ENCODE measurements at regions not wholly inside any gene's neighbourhood (a gene's known extent, or its start where the extent isn't known, plus 50 kb on each side); places are given as distances from the start of the nearest gene placed in this dataset.

DNA sequence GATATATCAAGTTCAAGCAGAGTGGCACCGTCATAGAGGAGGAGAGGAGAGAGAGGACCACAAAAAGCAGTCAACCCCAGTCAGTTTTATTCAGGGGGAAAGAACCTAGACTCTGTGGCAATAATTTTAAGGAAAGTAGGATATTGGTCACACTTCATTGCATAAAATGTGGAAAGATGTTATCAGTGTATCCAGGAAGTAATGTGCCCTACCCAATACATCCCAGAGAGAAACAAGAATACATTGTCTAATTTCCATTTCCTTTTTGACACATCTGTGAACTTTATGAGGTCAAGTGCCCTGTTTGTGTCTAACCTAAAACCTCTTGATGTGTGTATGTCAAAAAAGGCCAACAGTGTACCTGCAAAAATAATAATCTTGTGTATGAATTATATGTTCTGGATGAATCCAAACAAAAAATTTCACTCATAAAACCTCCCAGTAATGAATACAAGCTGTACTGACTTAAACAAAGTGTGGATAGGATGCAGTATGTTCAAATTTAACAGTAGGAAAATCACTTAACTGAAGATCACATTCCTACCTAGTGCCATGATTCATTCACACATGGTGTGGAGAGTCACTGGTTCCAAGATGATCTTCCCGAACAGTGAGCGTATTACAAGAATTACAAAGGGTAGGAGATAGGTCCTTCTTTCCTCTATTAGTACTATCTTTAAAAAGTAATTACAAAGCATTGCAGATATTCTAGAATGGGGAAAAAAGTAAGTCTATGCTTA lies 712.1 kb upstream of the CXADR start:
- Histone ChIP-seq H4K20me1 (ENCODE audit: insufficient read depth, low read length) (no peaks in the 10 kb centered on the region), H3K4me3 (ENCODE audit: insufficient read depth, low read length) (no peak overlapping the region), H2AFZ (ENCODE audit: low read length) (no peak overlapping the region), H3K27ac (ENCODE audit: low read depth, low read length) (no peak overlapping the region), H3K27me3 (ENCODE audit: insufficient read depth, low read length) (no peaks in the 10 kb centered on the region), H3K4me1 (ENCODE audit: insufficient read depth, low read length) (no peaks in the 10 kb centered on the region), H3K79me2 (ENCODE audit: insufficient read depth, low read length) (no peaks in the 10 kb centered on the region), H3K9me3 (ENCODE audit: low read depth, low read length) (no peaks in the 10 kb centered on the region), H3K36me3 (ENCODE audit: insufficient read depth, low read length) (no peaks in the 10 kb centered on the region), H3K4me2 (ENCODE audit: insufficient read depth, low read length) (no peak overlapping the region)
- DNase-seq (ENCODE audit: insufficient read length, low spot score, missing footprints): no peak
- TF ChIP-seq, protein P1, sequence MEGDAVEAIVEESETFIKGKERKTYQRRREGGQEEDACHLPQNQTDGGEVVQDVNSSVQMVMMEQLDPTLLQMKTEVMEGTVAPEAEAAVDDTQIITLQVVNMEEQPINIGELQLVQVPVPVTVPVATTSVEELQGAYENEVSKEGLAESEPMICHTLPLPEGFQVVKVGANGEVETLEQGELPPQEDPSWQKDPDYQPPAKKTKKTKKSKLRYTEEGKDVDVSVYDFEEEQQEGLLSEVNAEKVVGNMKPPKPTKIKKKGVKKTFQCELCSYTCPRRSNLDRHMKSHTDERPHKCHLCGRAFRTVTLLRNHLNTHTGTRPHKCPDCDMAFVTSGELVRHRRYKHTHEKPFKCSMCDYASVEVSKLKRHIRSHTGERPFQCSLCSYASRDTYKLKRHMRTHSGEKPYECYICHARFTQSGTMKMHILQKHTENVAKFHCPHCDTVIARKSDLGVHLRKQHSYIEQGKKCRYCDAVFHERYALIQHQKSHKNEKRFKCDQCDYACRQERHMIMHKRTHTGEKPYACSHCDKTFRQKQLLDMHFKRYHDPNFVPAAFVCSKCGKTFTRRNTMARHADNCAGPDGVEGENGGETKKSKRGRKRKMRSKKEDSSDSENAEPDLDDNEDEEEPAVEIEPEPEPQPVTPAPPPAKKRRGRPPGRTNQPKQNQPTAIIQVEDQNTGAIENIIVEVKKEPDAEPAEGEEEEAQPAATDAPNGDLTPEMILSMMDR (IDR thresholded peaks at IDR 0.05; ENCODE audit: extremely low read depth, low read depth, low read length): no peak

DNA sequence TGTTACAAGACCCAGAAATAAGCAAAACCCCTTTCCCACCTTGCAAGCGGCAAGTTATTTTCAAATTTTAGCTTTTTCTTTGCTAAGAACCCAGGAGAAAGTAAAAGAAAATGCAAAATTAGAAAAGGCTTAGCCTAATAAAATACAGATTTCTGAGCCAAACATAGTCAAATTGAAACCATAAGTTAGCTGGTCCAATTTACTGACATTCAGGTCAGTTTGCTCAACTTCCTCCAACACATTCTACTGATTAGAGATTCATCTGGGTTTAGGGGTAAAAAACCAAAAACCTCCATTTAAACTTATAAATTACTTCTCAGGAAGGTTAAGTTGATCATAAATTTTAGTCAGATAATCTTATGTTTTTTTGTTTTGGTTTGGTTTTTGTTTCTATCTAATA lies 701.8 kb upstream of the CXADR start:
- H3K4me1 ChIP-seq (ENCODE audit: insufficient read depth, low read length): no peaks in the 10 kb centered on the region
- TF ChIP-seq, protein P1 (IDR thresholded peaks at IDR 0.05; ENCODE audit: extremely low read depth, low read depth, low read length): no peak
- H3K4me3 ChIP-seq (ENCODE audit: insufficient read depth, low read length): no peak overlapping the region
- no peaks in the 10 kb centered on the region for H3K36me3 ChIP-seq (ENCODE audit: insufficient read depth, low read length)
- H3K4me2 ChIP-seq (ENCODE audit: insufficient read depth, low read length): no peak overlapping the region
- H2AFZ ChIP-seq (ENCODE audit: low read length): no peak overlapping the region
- no peaks in the 10 kb centered on the region for H3K27me3 ChIP-seq (ENCODE audit: insufficient read depth, low read length)
- no peak overlapping the region for H3K27ac ChIP-seq (ENCODE audit: low read depth, low read length)
- no peaks in the 10 kb centered on the region for H3K9me3 ChIP-seq (ENCODE audit: low read depth, low read length)
- no peak for DNase-seq (ENCODE audit: insufficient read length, low spot score, missing footprints)
- no peaks in the 10 kb centered on the region for H4K20me1 ChIP-seq (ENCODE audit: insufficient read depth, low read length)
- no peaks in the 10 kb centered on the region for H3K79me2 ChIP-seq (ENCODE audit: insufficient read depth, low read length)

DNA sequence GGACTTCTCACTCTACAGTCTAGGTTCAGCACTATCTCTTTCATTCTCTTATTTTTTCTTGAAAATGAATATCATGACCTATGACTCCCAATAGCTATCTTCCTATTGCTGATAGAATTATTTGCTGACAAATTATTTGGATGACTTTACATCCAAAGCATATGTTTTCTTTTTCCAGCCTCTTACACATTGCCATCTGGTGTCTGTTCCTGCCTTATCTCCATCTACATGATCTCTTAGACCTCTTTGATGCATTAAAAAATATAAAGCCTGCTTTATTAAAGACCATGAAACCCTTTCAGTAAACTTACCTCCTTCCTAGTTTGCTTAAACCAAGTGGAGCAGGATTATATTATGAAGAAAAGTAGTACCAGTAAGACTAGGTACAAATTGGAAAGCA lies 700.9 kb upstream of the CXADR start:
- no peak for DNase-seq (ENCODE audit: insufficient read length, low spot score, missing footprints)
- Histone ChIP-seq H3K9me3 (ENCODE audit: low read depth, low read length) (no peaks in the 10 kb centered on the region), H2AFZ (ENCODE audit: low read length) (no peak overlapping the region), H3K27ac (ENCODE audit: low read depth, low read length) (no peak overlapping the region), H3K79me2 (ENCODE audit: insufficient read depth, low read length) (no peaks in the 10 kb centered on the region), H3K36me3 (ENCODE audit: insufficient read depth, low read length) (no peaks in the 10 kb centered on the region), H3K27me3 (ENCODE audit: insufficient read depth, low read length) (no peaks in the 10 kb centered on the region), H4K20me1 (ENCODE audit: insufficient read depth, low read length) (no peaks in the 10 kb centered on the region), H3K4me3 (ENCODE audit: insufficient read depth, low read length) (no peak overlapping the region), H3K4me1 (ENCODE audit: insufficient read depth, low read length) (no peaks in the 10 kb centered on the region), H3K4me2 (ENCODE audit: insufficient read depth, low read length) (no peak overlapping the region)
- TF ChIP-seq, protein P1 (IDR thresholded peaks at IDR 0.05; ENCODE audit: extremely low read depth, low read depth, low read length): no peak

DNA sequence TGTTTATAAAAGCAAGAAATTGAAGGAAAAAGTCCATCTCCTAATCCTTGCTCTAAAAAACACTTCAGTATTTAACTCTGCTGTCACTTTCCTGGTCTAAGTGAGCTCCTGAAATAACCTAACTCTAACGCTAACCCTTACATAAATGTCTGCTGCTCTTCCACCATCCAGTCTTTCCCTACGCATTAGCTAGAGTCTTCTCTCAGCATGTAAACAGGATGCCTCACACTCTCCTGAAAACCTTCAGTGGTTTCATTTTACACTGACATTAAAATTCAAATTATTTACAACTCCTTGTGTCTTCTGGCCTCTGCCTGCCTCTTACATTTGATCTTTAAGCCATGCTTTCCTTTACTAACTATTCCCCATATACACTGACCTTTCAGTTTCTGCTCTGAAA lies 697.6 kb upstream of the CXADR start:
- H3K36me3 ChIP-seq (ENCODE audit: insufficient read depth, low read length): no peaks in the 10 kb centered on the region
- no peak overlapping the region for H3K4me3 ChIP-seq (ENCODE audit: insufficient read depth, low read length)
- DNase-seq (ENCODE audit: insufficient read length, low spot score, missing footprints): no peak

More for the DNA sequence above, 697.6 kb upstream of the CXADR start:
- H3K79me2 ChIP-seq (ENCODE audit: insufficient read depth, low read length): no peaks in the 10 kb centered on the region
- H2AFZ ChIP-seq (ENCODE audit: low read length): peak overlapping the region; percentile 7
- no peaks in the 10 kb centered on the region for H3K4me1 ChIP-seq (ENCODE audit: insufficient read depth, low read length)
- no peak overlapping the region for H3K4me2 ChIP-seq (ENCODE audit: insufficient read depth, low read length)
- H4K20me1 ChIP-seq (ENCODE audit: insufficient read depth, low read length): no peaks in the 10 kb centered on the region
- TF ChIP-seq, protein P1 (IDR thresholded peaks at IDR 0.05; ENCODE audit: extremely low read depth, low read depth, low read length): no peak
- H3K27ac ChIP-seq (ENCODE audit: low read depth, low read length): no peak overlapping the region
- no peaks in the 10 kb centered on the region for H3K27me3 ChIP-seq (ENCODE audit: insufficient read depth, low read length)
- no peaks in the 10 kb centered on the region for H3K9me3 ChIP-seq (ENCODE audit: low read depth, low read length)
